GM12878 (cell line): ENCODE measurements at regions not wholly inside any gene's neighbourhood (a gene's known extent, or its start where the extent isn't known, plus 50 kb on each side); places are given as distances from the start of the nearest gene placed in this dataset.

ENCODE experiments used
- ATAC-seq: fragments of 200-7000 bp; cut with Tn5 transposase; 3 replicates; pipeline ENCODE4 v1.9.1; 2020; ENCODE audit warnings: mild to moderate bottlenecking, moderate library complexity
- BruUV-seq: library from RNA; stranded (reverse); fragments of 400-500 nt; replicated peaks from 2 replicates; lab custom pipeline; 2021; lab: Mats Ljungman, UMichigan
- CTCF ChIA-PET: fragments of 300-600 bp; sonication (Branson Sonifier 250); formaldehyde crosslinking; extraction: SDS; loops from one replicate; lab custom pipeline; 2021; ENCODE audit warnings: inconsistent platforms; lab: Yijun Ruan, JAX
- POLR2A ChIA-PET: fragments of 350-600 bp; formaldehyde crosslinking; extraction: SDS; loops from one replicate; lab custom pipeline; 2021; ENCODE audit warnings: inconsistent platforms; lab: Charles Lee
- RAD21 ChIA-PET: fragments of 300-600 bp; sonication (Branson Sonifier 250); formaldehyde crosslinking; loops from one replicate; lab custom pipeline; 2023; ENCODE audit warnings: antibody characterized with exemption; ENCODE audit not compliant: unreplicated experiment; lab: Charles Lee
- SMC1A ChIA-PET: fragments of 300-600 bp; sonication (Branson Sonifier 250); formaldehyde crosslinking; loops from one replicate; lab custom pipeline; 2023; ENCODE audit not compliant: unreplicated experiment, uncharacterized antibody; lab: Charles Lee
- DNase-seq: peaks from one replicate; pipeline ENCODE4 v3.0.0-alpha.2; 2011; ENCODE audit warnings: low read depth, low spot score
- FAIRE-seq: peaks from 3 replicates; lab custom pipeline; 2011; peaks lifted over from hg19 to GRCh38; lab: Jason Lieb, UNC
- H2AFZ ChIP-seq: 2 replicates; pipeline ENCODE4 v1.6.0; 2011; ENCODE audit warnings: low read depth, low read length, control low read depth; ENCODE audit not compliant: control insufficient read depth
- H3K27ac ChIP-seq: 2 replicates; pipeline ENCODE4 v1.5.1; 2011; ENCODE audit warnings: control low read depth; ENCODE audit not compliant: control insufficient read depth, insufficient read depth
- H3K27me3 ChIP-seq, 2 experiments: replicated peaks in 1 of 2; 2 replicates each; pipeline versions ENCODE4 v1.6.0 to v1.6.1; 2011; ENCODE audit warnings: low read length in 1 of 2; ENCODE audit not compliant: control insufficient read depth in 2 of 2, insufficient read depth in 2 of 2
- H3K36me3 ChIP-seq, 2 experiments: 2 replicates each; pipeline ENCODE4 v1.5.1; 2011; ENCODE audit warnings: low read length in 1 of 2; ENCODE audit not compliant: control insufficient read depth in 2 of 2, insufficient read depth in 2 of 2
- H3K4me1 ChIP-seq: 2 replicates; pipeline ENCODE4 v1.6.1; 2011; ENCODE audit warnings: mild to moderate bottlenecking, low read length, moderate library complexity, mixed read lengths; ENCODE audit not compliant: control insufficient read depth, insufficient read depth
- H3K4me2 ChIP-seq: 2 replicates; pipeline ENCODE4 v1.6.0; 2011; ENCODE audit warnings: control low read depth; ENCODE audit not compliant: control insufficient read depth, insufficient read depth
- H3K4me3 ChIP-seq: fragments of 200-600 bp; sonication (generic); 2 replicates; pipeline ENCODE4 v1.5.1; 2016
- H3K79me2 ChIP-seq: 2 replicates; pipeline ENCODE4 v1.6.0; 2011; ENCODE audit warnings: low read length; ENCODE audit not compliant: control insufficient read depth, insufficient read depth
- H3K9ac ChIP-seq: 2 replicates; pipeline ENCODE4 v1.8.0; 2011; ENCODE audit warnings: low read length, control low read depth, mixed read lengths; ENCODE audit not compliant: control insufficient read depth, insufficient read depth
- H3K9me3 ChIP-seq: replicated peaks from 3 replicates; pipeline ENCODE4 v1.5.1; 2011; ENCODE audit warnings: mild to moderate bottlenecking, low read length; ENCODE audit not compliant: control insufficient read depth, insufficient read depth
- H4K20me1 ChIP-seq: 2 replicates; pipeline ENCODE4 v1.6.0; 2011; ENCODE audit not compliant: control insufficient read depth, insufficient read depth
- BHLHE40 ChIP-seq, 2 experiments: fragments of 450-650 bp in 1 of 2; IDR thresholded peaks; 2 replicates each; pipeline ENCODE4 v1.6.1; 2011 to 2017; ENCODE audit warnings: low read depth in 2 of 2, borderline replicate concordance in 1 of 2, improper control_type of control experiment in 1 of 2, low read length in 1 of 2, mild to moderate bottlenecking in 1 of 2
- CHD1 ChIP-seq: IDR thresholded peaks from 2 replicates; pipeline ENCODE4 v1.6.1; 2012; ENCODE audit warnings: low read depth, low read length, improper control_type of control experiment
- NR2C1 ChIP-seq: fragments of 450-650 bp; IDR thresholded peaks from 2 replicates; pipeline ENCODE4 v1.6.1; 2017; ENCODE audit warnings: antibody characterized with exemption, mild to moderate bottlenecking, moderate library complexity
- POU2F2 ChIP-seq: IDR thresholded peaks from 3 replicates; pipeline ENCODE4 v1.6.1; 2011; ENCODE audit warnings: low read depth, mild to moderate bottlenecking, low read length, borderline replicate concordance
- RCOR1 ChIP-seq: conservative IDR thresholded peaks from 2 replicates; pipeline ENCODE4 v1.6.1; 2012; ENCODE audit warnings: low read depth, low read length, improper control_type of control experiment
- SRF ChIP-seq, 2 experiments: IDR thresholded peaks; 2 replicates each; pipeline ENCODE4 v1.6.1; 2011; ENCODE audit warnings: low read depth in 2 of 2, low read length in 2 of 2, mild to moderate bottlenecking in 1 of 2, moderate library complexity in 1 of 2
- SUPT20H ChIP-seq: IDR thresholded peaks from 2 replicates; pipeline ENCODE4 v1.6.1; 2011; ENCODE audit warnings: low read depth, mild to moderate bottlenecking, low read length, moderate library complexity, borderline replicate concordance; ENCODE audit not compliant: control insufficient read depth
- YY1 ChIP-seq: IDR thresholded peaks from 2 replicates; pipeline ENCODE4 v1.6.1; 2011; ENCODE audit warnings: low read depth, mild to moderate bottlenecking, low read length
- in situ Hi-C: fragments of 300-500 bp; cut with MboI; formaldehyde crosslinking; loops from 9 replicates; pipeline ENCODE4 v1.14.3; 2018; ENCODE audit warnings: mixed read lengths
- intact Hi-C: fragments of 100-400 bp; cut with micrococcal nuclease; formaldehyde crosslinking; loops from one replicate; pipeline ENCODE4 v1.14.2; 2022; ENCODE audit not compliant: unreplicated experiment
- TF ChIP-seq, protein P1 (sequence below): IDR thresholded peaks from 2 replicates; pipeline ENCODE4 v1.6.1; 2012; ENCODE audit warnings: low read length, inconsistent platforms
- TF ChIP-seq, protein P2 (sequence below): fragments of 450-650 bp; IDR thresholded peaks from 2 replicates; pipeline ENCODE4 v1.6.1; 2018; ENCODE audit warnings: borderline replicate concordance, mild to moderate bottlenecking; ENCODE audit not compliant: partially characterized antibody
- TF ChIP-seq, protein P3 (sequence below): IDR thresholded peaks from 2 replicates; pipeline ENCODE4 v1.6.1; 2011; ENCODE audit warnings: mild to moderate bottlenecking, low read depth, low read length, moderate library complexity; ENCODE audit not compliant: insufficient replicate concordance
- TF ChIP-seq, protein P4 (sequence below): IDR thresholded peaks from 2 replicates; pipeline ENCODE4 v1.6.1; 2012; ENCODE audit warnings: low read depth, low read length, improper control_type of control experiment
- TF ChIP-seq, protein P5 (sequence below): fragments of 450-650 bp; IDR thresholded peaks from 2 replicates; pipeline ENCODE4 v1.6.1; 2017; ENCODE audit warnings: mild to moderate bottlenecking, moderate library complexity

DNA sequence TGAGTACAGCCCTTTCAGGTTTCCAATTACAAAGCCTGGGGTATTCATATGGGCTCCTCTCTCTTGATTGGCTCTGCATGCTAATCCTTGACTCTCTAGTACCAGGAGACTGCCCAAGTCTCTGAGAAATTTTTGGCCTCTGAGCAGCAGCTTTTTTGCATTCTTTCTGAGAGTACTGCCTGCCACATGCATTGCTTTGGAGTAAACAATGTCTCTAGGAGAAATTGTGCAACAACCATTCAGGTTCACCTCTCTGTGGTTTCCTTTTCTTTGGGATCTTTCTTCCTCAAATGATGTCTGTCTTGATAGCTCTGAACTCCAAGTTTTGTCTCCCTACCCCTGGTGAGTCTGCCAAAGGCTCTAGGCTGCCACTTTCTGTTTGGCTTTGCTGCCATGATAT is 115.8 kb upstream of the SETBP1 start:
- H3K9ac ChIP-seq: no peak overlapping the region
- CTCF ChIA-PET: no interaction called here
- no peaks in the 10 kb centered on the region for H3K36me3 ChIP-seq
- H4K20me1 ChIP-seq: no peaks in the 10 kb centered on the region
- H3K27me3 ChIP-seq: no peaks in the 10 kb centered on the region; a peak in 2 of 4 replicates
- intact Hi-C loops: no loop called here
- H3K9me3 ChIP-seq: no peaks in the 10 kb centered on the region
- H3K79me2 ChIP-seq: no peaks in the 10 kb centered on the region
- no peak for DNase-seq
- no peak overlapping the region for H2AFZ ChIP-seq
- H3K4me2 ChIP-seq: no peak overlapping the region
- H3K4me3 ChIP-seq: no peak overlapping the region
- FAIRE-seq: no peak
- SMC1A ChIA-PET: no interaction called here
- no TSS peak for BruUV-seq
- no peak overlapping the region for H3K27ac ChIP-seq
- POLR2A ChIA-PET: no interaction called here
- no peak for ATAC-seq
- RAD21 ChIA-PET: no interaction called here
- H3K4me1 ChIP-seq: no peaks in the 10 kb centered on the region
- in situ Hi-C loops: no loop called here
- TF ChIP-seq YY1 (no peak), NR2C1 (no peak), POU2F2 (no peak), CHD1 (no peak), SRF (IDR thresholded peaks at IDR 0.05; ENCODE audit: low read depth in 2 of 2, low read length in 2 of 2) (no peak), RCOR1 (no peak), BHLHE40 (IDR thresholded peaks at IDR 0.05; ENCODE audit: borderline replicate concordance in 1 of 2, low read depth in 2 of 2, low read length in 1 of 2) (no peak), SUPT20H (no peak)
- TF ChIP-seq, protein P1, sequence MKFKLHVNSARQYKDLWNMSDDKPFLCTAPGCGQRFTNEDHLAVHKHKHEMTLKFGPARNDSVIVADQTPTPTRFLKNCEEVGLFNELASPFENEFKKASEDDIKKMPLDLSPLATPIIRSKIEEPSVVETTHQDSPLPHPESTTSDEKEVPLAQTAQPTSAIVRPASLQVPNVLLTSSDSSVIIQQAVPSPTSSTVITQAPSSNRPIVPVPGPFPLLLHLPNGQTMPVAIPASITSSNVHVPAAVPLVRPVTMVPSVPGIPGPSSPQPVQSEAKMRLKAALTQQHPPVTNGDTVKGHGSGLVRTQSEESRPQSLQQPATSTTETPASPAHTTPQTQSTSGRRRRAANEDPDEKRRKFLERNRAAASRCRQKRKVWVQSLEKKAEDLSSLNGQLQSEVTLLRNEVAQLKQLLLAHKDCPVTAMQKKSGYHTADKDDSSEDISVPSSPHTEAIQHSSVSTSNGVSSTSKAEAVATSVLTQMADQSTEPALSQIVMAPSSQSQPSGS: no peak
- TF ChIP-seq, protein P2, sequence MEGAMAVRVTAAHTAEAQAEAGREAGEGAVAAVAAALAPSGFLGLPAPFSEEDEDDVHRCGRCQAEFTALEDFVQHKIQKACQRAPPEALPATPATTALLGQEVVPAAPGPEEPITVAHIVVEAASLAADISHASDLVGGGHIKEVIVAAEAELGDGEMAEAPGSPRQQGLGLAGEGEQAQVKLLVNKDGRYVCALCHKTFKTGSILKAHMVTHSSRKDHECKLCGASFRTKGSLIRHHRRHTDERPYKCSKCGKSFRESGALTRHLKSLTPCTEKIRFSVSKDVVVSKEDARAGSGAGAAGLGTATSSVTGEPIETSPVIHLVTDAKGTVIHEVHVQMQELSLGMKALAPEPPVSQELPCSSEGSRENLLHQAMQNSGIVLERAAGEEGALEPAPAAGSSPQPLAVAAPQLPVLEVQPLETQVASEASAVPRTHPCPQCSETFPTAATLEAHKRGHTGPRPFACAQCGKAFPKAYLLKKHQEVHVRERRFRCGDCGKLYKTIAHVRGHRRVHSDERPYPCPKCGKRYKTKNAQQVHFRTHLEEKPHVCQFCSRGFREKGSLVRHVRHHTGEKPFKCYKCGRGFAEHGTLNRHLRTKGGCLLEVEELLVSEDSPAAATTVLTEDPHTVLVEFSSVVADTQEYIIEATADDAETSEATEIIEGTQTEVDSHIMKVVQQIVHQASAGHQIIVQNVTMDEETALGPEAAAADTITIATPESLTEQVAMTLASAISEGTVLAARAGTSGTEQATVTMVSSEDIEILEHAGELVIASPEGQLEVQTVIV: no peak
- TF ChIP-seq, protein P3, sequence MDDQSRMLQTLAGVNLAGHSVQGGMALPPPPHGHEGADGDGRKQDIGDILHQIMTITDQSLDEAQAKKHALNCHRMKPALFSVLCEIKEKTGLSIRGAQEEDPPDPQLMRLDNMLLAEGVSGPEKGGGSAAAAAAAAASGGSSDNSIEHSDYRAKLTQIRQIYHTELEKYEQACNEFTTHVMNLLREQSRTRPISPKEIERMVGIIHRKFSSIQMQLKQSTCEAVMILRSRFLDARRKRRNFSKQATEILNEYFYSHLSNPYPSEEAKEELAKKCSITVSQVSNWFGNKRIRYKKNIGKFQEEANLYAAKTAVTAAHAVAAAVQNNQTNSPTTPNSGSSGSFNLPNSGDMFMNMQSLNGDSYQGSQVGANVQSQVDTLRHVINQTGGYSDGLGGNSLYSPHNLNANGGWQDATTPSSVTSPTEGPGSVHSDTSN: no peak
- TF ChIP-seq, protein P4, sequence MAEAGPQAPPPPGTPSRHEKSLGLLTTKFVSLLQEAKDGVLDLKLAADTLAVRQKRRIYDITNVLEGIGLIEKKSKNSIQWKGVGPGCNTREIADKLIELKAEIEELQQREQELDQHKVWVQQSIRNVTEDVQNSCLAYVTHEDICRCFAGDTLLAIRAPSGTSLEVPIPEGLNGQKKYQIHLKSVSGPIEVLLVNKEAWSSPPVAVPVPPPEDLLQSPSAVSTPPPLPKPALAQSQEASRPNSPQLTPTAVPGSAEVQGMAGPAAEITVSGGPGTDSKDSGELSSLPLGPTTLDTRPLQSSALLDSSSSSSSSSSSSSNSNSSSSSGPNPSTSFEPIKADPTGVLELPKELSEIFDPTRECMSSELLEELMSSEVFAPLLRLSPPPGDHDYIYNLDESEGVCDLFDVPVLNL: no peak
- TF ChIP-seq, protein P5, sequence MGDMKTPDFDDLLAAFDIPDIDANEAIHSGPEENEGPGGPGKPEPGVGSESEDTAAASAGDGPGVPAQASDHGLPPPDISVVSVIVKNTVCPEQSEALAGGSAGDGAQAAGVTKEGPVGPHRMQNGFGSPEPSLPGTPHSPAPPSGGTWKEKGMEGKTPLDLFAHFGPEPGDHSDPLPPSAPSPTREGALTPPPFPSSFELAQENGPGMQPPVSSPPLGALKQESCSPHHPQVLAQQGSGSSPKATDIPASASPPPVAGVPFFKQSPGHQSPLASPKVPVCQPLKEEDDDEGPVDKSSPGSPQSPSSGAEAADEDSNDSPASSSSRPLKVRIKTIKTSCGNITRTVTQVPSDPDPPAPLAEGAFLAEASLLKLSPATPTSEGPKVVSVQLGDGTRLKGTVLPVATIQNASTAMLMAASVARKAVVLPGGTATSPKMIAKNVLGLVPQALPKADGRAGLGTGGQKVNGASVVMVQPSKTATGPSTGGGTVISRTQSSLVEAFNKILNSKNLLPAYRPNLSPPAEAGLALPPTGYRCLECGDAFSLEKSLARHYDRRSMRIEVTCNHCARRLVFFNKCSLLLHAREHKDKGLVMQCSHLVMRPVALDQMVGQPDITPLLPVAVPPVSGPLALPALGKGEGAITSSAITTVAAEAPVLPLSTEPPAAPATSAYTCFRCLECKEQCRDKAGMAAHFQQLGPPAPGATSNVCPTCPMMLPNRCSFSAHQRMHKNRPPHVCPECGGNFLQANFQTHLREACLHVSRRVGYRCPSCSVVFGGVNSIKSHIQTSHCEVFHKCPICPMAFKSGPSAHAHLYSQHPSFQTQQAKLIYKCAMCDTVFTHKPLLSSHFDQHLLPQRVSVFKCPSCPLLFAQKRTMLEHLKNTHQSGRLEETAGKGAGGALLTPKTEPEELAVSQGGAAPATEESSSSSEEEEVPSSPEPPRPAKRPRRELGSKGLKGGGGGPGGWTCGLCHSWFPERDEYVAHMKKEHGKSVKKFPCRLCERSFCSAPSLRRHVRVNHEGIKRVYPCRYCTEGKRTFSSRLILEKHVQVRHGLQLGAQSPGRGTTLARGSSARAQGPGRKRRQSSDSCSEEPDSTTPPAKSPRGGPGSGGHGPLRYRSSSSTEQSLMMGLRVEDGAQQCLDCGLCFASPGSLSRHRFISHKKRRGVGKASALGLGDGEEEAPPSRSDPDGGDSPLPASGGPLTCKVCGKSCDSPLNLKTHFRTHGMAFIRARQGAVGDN: no peak
